ENCODE measurements at regions not wholly inside any gene's neighbourhood (a gene's known extent, or its start where the extent isn't known, plus 50 kb on each side); places are given as distances from the start of the nearest gene placed in this dataset.

- Histone ChIP-seq H3K27ac (ENCODE audit: low read depth, low read length) (no peak overlapping the region), H3K9me3 (ENCODE audit: control insufficient read depth, insufficient read depth, low read length) (no peaks in the 10 kb centered on the region), H3K4me3 (ENCODE audit: low read depth, low read length) (no peak overlapping the region), H3K27me3 (ENCODE audit: control insufficient read depth, insufficient read depth, low read length) (no peaks in the 10 kb centered on the region)
- no peak for DNase-seq (ENCODE audit: low read depth, low spot score)
- POLR2A ChIA-PET, result no interaction called here
- CTCF ChIA-PET, result no interaction called here
- no peak for TF ChIP-seq CTCF (IDR thresholded peaks at IDR 0.05; ENCODE audit: low read depth, low read length)
Measured at GRCh38 chr7:17406738-17407137, 108.3 kb downstream of the AHR start.

- no peak overlapping the region for H3K4me3 ChIP-seq (ENCODE audit: low read depth, low read length)
- H3K9me3 ChIP-seq (ENCODE audit: control insufficient read depth, insufficient read depth, low read length), result no peaks in the 10 kb centered on the region
- no peak for TF ChIP-seq CTCF (IDR thresholded peaks at IDR 0.05; ENCODE audit: low read depth, low read length)
- H3K27me3 ChIP-seq (ENCODE audit: control insufficient read depth, insufficient read depth, low read length), result no peaks in the 10 kb centered on the region
- no peak overlapping the region for H3K27ac ChIP-seq (ENCODE audit: low read depth, low read length)
- POLR2A ChIA-PET, result no interaction called here
- CTCF ChIA-PET, result no interaction called here
- no peak for DNase-seq (ENCODE audit: low read depth, low spot score)
Measured at GRCh38 chr7:17407229-17407628, 108.8 kb downstream of the AHR start.

- ChIA-PET CTCF (no interaction called here), POLR2A (interaction anchor here (1.1 kb wide), 1 partner anchor 132 kb away, joined by 3 read pairs; no protein-coding TSS in a partner anchor)
- no peak overlapping the region for H3K27ac ChIP-seq (ENCODE audit: low read depth, low read length)
- no peak overlapping the region for H3K4me3 ChIP-seq (ENCODE audit: low read depth, low read length)
- no peak for TF ChIP-seq CTCF (IDR thresholded peaks at IDR 0.05; ENCODE audit: low read depth, low read length)
- H3K9me3 ChIP-seq (ENCODE audit: control insufficient read depth, insufficient read depth, low read length), result no peaks in the 10 kb centered on the region
- no peaks in the 10 kb centered on the region for H3K27me3 ChIP-seq (ENCODE audit: control insufficient read depth, insufficient read depth, low read length)
- DNase-seq (ENCODE audit: low read depth, low spot score), result peak; percentile 74
Measured at GRCh38 chr7:17408245-17408903, 109.9 kb downstream of the AHR start.

- no peaks in the 10 kb centered on the region for H3K27me3 ChIP-seq (ENCODE audit: control insufficient read depth, insufficient read depth, low read length)
- no peaks in the 10 kb centered on the region for H3K9me3 ChIP-seq (ENCODE audit: control insufficient read depth, insufficient read depth, low read length)
- TF ChIP-seq CTCF (IDR thresholded peaks at IDR 0.05; ENCODE audit: low read depth, low read length), result no peak
- ChIA-PET POLR2A (interaction anchor here (1.1 kb wide), 1 partner anchor 132 kb away, joined by 3 read pairs; no protein-coding TSS in a partner anchor), CTCF (no interaction called here)
- H3K27ac ChIP-seq (ENCODE audit: low read depth, low read length), result no peak overlapping the region
- H3K4me3 ChIP-seq (ENCODE audit: low read depth, low read length), result no peak overlapping the region
- no peak for DNase-seq (ENCODE audit: low read depth, low spot score)
Measured at GRCh38 chr7:17408904-17409290, 110.4 kb downstream of the AHR start.

GRCh38 chr7:17411922-17412321, 113.5 kb downstream of the AHR start:
- POLR2A ChIA-PET, result no interaction called here
- Histone ChIP-seq H3K27ac (ENCODE audit: low read depth, low read length) (no peak overlapping the region), H3K4me3 (ENCODE audit: low read depth, low read length) (no peak overlapping the region), H3K9me3 (ENCODE audit: control insufficient read depth, insufficient read depth, low read length) (no peaks in the 10 kb centered on the region), H3K27me3 (ENCODE audit: control insufficient read depth, insufficient read depth, low read length) (no peaks in the 10 kb centered on the region)
- DNase-seq (ENCODE audit: low read depth, low spot score), result no peak
- CTCF ChIA-PET, result no interaction called here
- no peak for TF ChIP-seq CTCF (IDR thresholded peaks at IDR 0.05; ENCODE audit: low read depth, low read length)
